ENCODE measurements at regions not wholly inside any gene's neighbourhood (a gene's known extent, or its start where the extent isn't known, plus 50 kb on each side); places are given as distances from the start of the nearest gene placed in this dataset.

- Histone ChIP-seq H3K36me3 (ENCODE audit: control insufficient read depth, insufficient read depth, low read length, severe bottlenecking) (no peaks in the 10 kb centered on the region), H3K27me3 (replicated peaks; ENCODE audit: control insufficient read depth, insufficient read depth, low read length) (no peaks in the 10 kb centered on the region), H3K4me3 (ENCODE audit: low read length) (no peak overlapping the region), H3K4me1 (ENCODE audit: control insufficient read depth, insufficient read depth, low read length) (no peaks in the 10 kb centered on the region), H3K9me3 (ENCODE audit: control insufficient read depth, low read length) (no peaks in the 10 kb centered on the region), H3K9ac (ENCODE audit: low read length) (no peak overlapping the region)
- DNase-seq (ENCODE audit: low read depth), result no peak
Measured at GRCh38 chr1:98457248-98457647, 204.3 kb upstream of the SNX7 start.

- no peak overlapping the region for H3K9ac ChIP-seq (ENCODE audit: low read length)
- no peak for DNase-seq (ENCODE audit: low read depth)
- H3K4me3 ChIP-seq (ENCODE audit: low read length), result no peak overlapping the region
- H3K4me1 ChIP-seq (ENCODE audit: control insufficient read depth, insufficient read depth, low read length), result no peaks in the 10 kb centered on the region
- no peaks in the 10 kb centered on the region for H3K9me3 ChIP-seq (ENCODE audit: control insufficient read depth, low read length)
- H3K27me3 ChIP-seq (replicated peaks; ENCODE audit: control insufficient read depth, insufficient read depth, low read length), result no peaks in the 10 kb centered on the region
- H3K36me3 ChIP-seq (ENCODE audit: control insufficient read depth, insufficient read depth, low read length, severe bottlenecking), result no peaks in the 10 kb centered on the region
Measured at GRCh38 chr1:98454666-98455065, 206.9 kb upstream of the SNX7 start.

GRCh38 chr1:98453066-98453465 lies 208.5 kb upstream of the SNX7 start:
- H3K4me3 ChIP-seq (ENCODE audit: low read length), result no peak overlapping the region
- no peaks in the 10 kb centered on the region for H3K27me3 ChIP-seq (replicated peaks; ENCODE audit: control insufficient read depth, insufficient read depth, low read length)
- no peak for DNase-seq (ENCODE audit: low read depth)
- H3K9me3 ChIP-seq (ENCODE audit: control insufficient read depth, low read length), result no peaks in the 10 kb centered on the region
- H3K9ac ChIP-seq (ENCODE audit: low read length), result no peak overlapping the region
- no peaks in the 10 kb centered on the region for H3K4me1 ChIP-seq (ENCODE audit: control insufficient read depth, insufficient read depth, low read length)
- H3K36me3 ChIP-seq (ENCODE audit: control insufficient read depth, insufficient read depth, low read length, severe bottlenecking), result no peaks in the 10 kb centered on the region

GRCh38 chr1:98452162-98452561 lies 209.4 kb upstream of the SNX7 start:
- DNase-seq (ENCODE audit: low read depth), result no peak
- H3K4me3 ChIP-seq (ENCODE audit: low read length), result no peak overlapping the region
- no peaks in the 10 kb centered on the region for H3K36me3 ChIP-seq (ENCODE audit: control insufficient read depth, insufficient read depth, low read length, severe bottlenecking)
- H3K27me3 ChIP-seq (replicated peaks; ENCODE audit: control insufficient read depth, insufficient read depth, low read length), result no peaks in the 10 kb centered on the region
- H3K9me3 ChIP-seq (ENCODE audit: control insufficient read depth, low read length), result no peaks in the 10 kb centered on the region
- H3K9ac ChIP-seq (ENCODE audit: low read length), result no peak overlapping the region
- H3K4me1 ChIP-seq (ENCODE audit: control insufficient read depth, insufficient read depth, low read length), result no peaks in the 10 kb centered on the region

GRCh38 chr1:98441281-98441680 lies 220.2 kb upstream of the SNX7 start:
- Histone ChIP-seq H3K4me1 (ENCODE audit: control insufficient read depth, insufficient read depth, low read length) (no peaks in the 10 kb centered on the region), H3K9me3 (ENCODE audit: control insufficient read depth, low read length) (no peaks in the 10 kb centered on the region), H3K27me3 (replicated peaks; ENCODE audit: control insufficient read depth, insufficient read depth, low read length) (no peaks in the 10 kb centered on the region), H3K9ac (ENCODE audit: low read length) (no peak overlapping the region), H3K4me3 (ENCODE audit: low read length) (no peak overlapping the region), H3K36me3 (ENCODE audit: control insufficient read depth, insufficient read depth, low read length, severe bottlenecking) (no peaks in the 10 kb centered on the region)
- no peak for DNase-seq (ENCODE audit: low read depth)

GRCh38 chr1:98439471-98439870 lies 222.1 kb upstream of the SNX7 start:
- Histone ChIP-seq H3K4me1 (ENCODE audit: control insufficient read depth, insufficient read depth, low read length) (no peaks in the 10 kb centered on the region), H3K9me3 (ENCODE audit: control insufficient read depth, low read length) (no peaks in the 10 kb centered on the region), H3K9ac (ENCODE audit: low read length) (no peak overlapping the region), H3K27me3 (replicated peaks; ENCODE audit: control insufficient read depth, insufficient read depth, low read length) (no peaks in the 10 kb centered on the region), H3K36me3 (ENCODE audit: control insufficient read depth, insufficient read depth, low read length, severe bottlenecking) (no peaks in the 10 kb centered on the region), H3K4me3 (ENCODE audit: low read length) (no peak overlapping the region)
- DNase-seq (ENCODE audit: low read depth), result no peak

GRCh38 chr1:98437540-98437939 lies 224.0 kb upstream of the SNX7 start:
- no peak for DNase-seq (ENCODE audit: low read depth)
- Histone ChIP-seq H3K4me1 (ENCODE audit: control insufficient read depth, insufficient read depth, low read length) (no peaks in the 10 kb centered on the region), H3K9me3 (ENCODE audit: control insufficient read depth, low read length) (no peaks in the 10 kb centered on the region), H3K4me3 (ENCODE audit: low read length) (no peak overlapping the region), H3K9ac (ENCODE audit: low read length) (no peak overlapping the region), H3K36me3 (ENCODE audit: control insufficient read depth, insufficient read depth, low read length, severe bottlenecking) (no peaks in the 10 kb centered on the region), H3K27me3 (replicated peaks; ENCODE audit: control insufficient read depth, insufficient read depth, low read length) (no peaks in the 10 kb centered on the region)

- Histone ChIP-seq H3K4me1 (ENCODE audit: control insufficient read depth, insufficient read depth, low read length) (no peaks in the 10 kb centered on the region), H3K27me3 (replicated peaks; ENCODE audit: control insufficient read depth, insufficient read depth, low read length) (no peaks in the 10 kb centered on the region), H3K9me3 (ENCODE audit: control insufficient read depth, low read length) (no peaks in the 10 kb centered on the region), H3K4me3 (ENCODE audit: low read length) (no peak overlapping the region), H3K9ac (ENCODE audit: low read length) (no peak overlapping the region), H3K36me3 (ENCODE audit: control insufficient read depth, insufficient read depth, low read length, severe bottlenecking) (no peaks in the 10 kb centered on the region)
- no peak for DNase-seq (ENCODE audit: low read depth)
Measured at GRCh38 chr1:98437011-98437410, 224.5 kb upstream of the SNX7 start.

GRCh38 chr1:98429965-98430443 lies 231.5 kb upstream of the SNX7 start:
- Histone ChIP-seq H3K9ac (ENCODE audit: low read length) (no peak overlapping the region), H3K4me1 (ENCODE audit: control insufficient read depth, insufficient read depth, low read length) (no peaks in the 10 kb centered on the region), H3K9me3 (ENCODE audit: control insufficient read depth, low read length) (no peaks in the 10 kb centered on the region), H3K27me3 (replicated peaks; ENCODE audit: control insufficient read depth, insufficient read depth, low read length) (no peaks in the 10 kb centered on the region), H3K36me3 (ENCODE audit: control insufficient read depth, insufficient read depth, low read length, severe bottlenecking) (no peaks in the 10 kb centered on the region), H3K4me3 (ENCODE audit: low read length) (no peak overlapping the region)
- no peak for DNase-seq (ENCODE audit: low read depth)

GRCh38 chr1:98428864-98429263 lies 232.7 kb upstream of the SNX7 start:
- Histone ChIP-seq H3K36me3 (ENCODE audit: control insufficient read depth, insufficient read depth, low read length, severe bottlenecking) (no peaks in the 10 kb centered on the region), H3K9me3 (ENCODE audit: control insufficient read depth, low read length) (no peaks in the 10 kb centered on the region), H3K4me3 (ENCODE audit: low read length) (no peak overlapping the region), H3K27me3 (replicated peaks; ENCODE audit: control insufficient read depth, insufficient read depth, low read length) (no peaks in the 10 kb centered on the region), H3K4me1 (ENCODE audit: control insufficient read depth, insufficient read depth, low read length) (no peaks in the 10 kb centered on the region), H3K9ac (ENCODE audit: low read length) (no peak overlapping the region)
- no peak for DNase-seq (ENCODE audit: low read depth)

GRCh38 chr1:98427664-98428063 lies 233.9 kb upstream of the SNX7 start:
- H3K9me3 ChIP-seq (ENCODE audit: control insufficient read depth, low read length), result no peaks in the 10 kb centered on the region
- H3K9ac ChIP-seq (ENCODE audit: low read length), result no peak overlapping the region
- DNase-seq (ENCODE audit: low read depth), result peak; percentile 25
- no peak overlapping the region for H3K4me3 ChIP-seq (ENCODE audit: low read length)
- H3K4me1 ChIP-seq (ENCODE audit: control insufficient read depth, insufficient read depth, low read length), result no peaks in the 10 kb centered on the region
- H3K27me3 ChIP-seq (replicated peaks; ENCODE audit: control insufficient read depth, insufficient read depth, low read length), result no peaks in the 10 kb centered on the region
- H3K36me3 ChIP-seq (ENCODE audit: control insufficient read depth, insufficient read depth, low read length, severe bottlenecking), result no peaks in the 10 kb centered on the region

GRCh38 chr1:98426092-98426491 lies 235.4 kb upstream of the SNX7 start:
- Histone ChIP-seq H3K4me1 (ENCODE audit: control insufficient read depth, insufficient read depth, low read length) (no peaks in the 10 kb centered on the region), H3K9ac (ENCODE audit: low read length) (no peak overlapping the region), H3K36me3 (ENCODE audit: control insufficient read depth, insufficient read depth, low read length, severe bottlenecking) (no peaks in the 10 kb centered on the region), H3K27me3 (replicated peaks; ENCODE audit: control insufficient read depth, insufficient read depth, low read length) (no peaks in the 10 kb centered on the region), H3K9me3 (ENCODE audit: control insufficient read depth, low read length) (no peaks in the 10 kb centered on the region), H3K4me3 (ENCODE audit: low read length) (no peak overlapping the region)
- DNase-seq (ENCODE audit: low read depth), result no peak
